Endothelial cell of umbilical vein (primary cell): ENCODE measurements at regions not wholly inside any gene's neighbourhood (a gene's known extent, or its start where the extent isn't known, plus 50 kb on each side); places are given as distances from the start of the nearest gene placed in this dataset.

Source experiments
- CTCF ChIP-seq, 2 donors: IDR thresholded peaks; 1 replicate in 1 of 2; 2 replicates in 1 of 2; pipeline ENCODE4 v1.5.1; 2011; ENCODE audit warnings: low read length in 2 of 2, mild to moderate bottlenecking in 2 of 2, moderate library complexity in 2 of 2, control low read depth in 1 of 2, inconsistent platforms in 1 of 2, low read depth in 1 of 2; ENCODE audit not compliant: insufficient read depth in 1 of 2; ENCODE audit errors: extremely low read depth in 1 of 2
- EZH2 ChIP-seq: IDR thresholded peaks from 2 replicates; pipeline ENCODE4 v1.6.1; 2012; ENCODE audit warnings: borderline replicate concordance, low read depth, mild to moderate bottlenecking, moderate library complexity, low read length, inconsistent platforms; ENCODE audit not compliant: severe bottlenecking
- MAX ChIP-seq: IDR thresholded peaks from 2 replicates; pipeline ENCODE4 v1.6.1; 2011; ENCODE audit not compliant: insufficient read depth, insufficient read length

GRCh38 chr13:44159633-44160279 is 213.9 kb upstream of the SERP2 start:
- TF ChIP-seq MAX (no peak), CTCF (IDR thresholded peaks at IDR 0.05; ENCODE audit: extremely low read depth in 1 of 2, insufficient read depth in 1 of 2, low read depth in 1 of 2, low read length in 2 of 2) (no peak), EZH2 (no peak)
